GM12878 (cell line): ENCODE measurements at regions not wholly inside any gene's neighbourhood (a gene's known extent, or its start where the extent isn't known, plus 50 kb on each side); places are given as distances from the start of the nearest gene placed in this dataset.

Experiments
- ATAC-seq: fragments of 200-7000 bp; cut with Tn5 transposase; 3 replicates; pipeline ENCODE4 v1.9.1; 2020; ENCODE audit warnings: mild to moderate bottlenecking, moderate library complexity
- BruUV-seq: library from RNA; stranded (reverse); fragments of 400-500 nt; replicated peaks from 2 replicates; lab custom pipeline; 2021; lab: Mats Ljungman, UMichigan
- CTCF ChIA-PET: fragments of 300-600 bp; sonication (Branson Sonifier 250); formaldehyde crosslinking; extraction: SDS; loops from one replicate; lab custom pipeline; 2021; ENCODE audit warnings: inconsistent platforms; lab: Yijun Ruan, JAX
- POLR2A ChIA-PET: fragments of 350-600 bp; formaldehyde crosslinking; extraction: SDS; loops from one replicate; lab custom pipeline; 2021; ENCODE audit warnings: inconsistent platforms; lab: Charles Lee
- RAD21 ChIA-PET: fragments of 300-600 bp; sonication (Branson Sonifier 250); formaldehyde crosslinking; loops from one replicate; lab custom pipeline; 2023; ENCODE audit warnings: antibody characterized with exemption; ENCODE audit not compliant: unreplicated experiment; lab: Charles Lee
- SMC1A ChIA-PET: fragments of 300-600 bp; sonication (Branson Sonifier 250); formaldehyde crosslinking; loops from one replicate; lab custom pipeline; 2023; ENCODE audit not compliant: unreplicated experiment, uncharacterized antibody; lab: Charles Lee
- DNase-seq: peaks from one replicate; pipeline ENCODE4 v3.0.0-alpha.2; 2011; ENCODE audit warnings: low read depth, low spot score
- FAIRE-seq: peaks from 3 replicates; lab custom pipeline; 2011; peaks lifted over from hg19 to GRCh38; lab: Jason Lieb, UNC
- H2AFZ ChIP-seq: 2 replicates; pipeline ENCODE4 v1.6.0; 2011; ENCODE audit warnings: low read depth, low read length, control low read depth; ENCODE audit not compliant: control insufficient read depth
- H3K27ac ChIP-seq: 2 replicates; pipeline ENCODE4 v1.5.1; 2011; ENCODE audit warnings: control low read depth; ENCODE audit not compliant: control insufficient read depth, insufficient read depth
- H3K27me3 ChIP-seq, 2 experiments: replicated peaks in 1 of 2; 2 replicates each; pipeline versions ENCODE4 v1.6.0 to v1.6.1; 2011; ENCODE audit warnings: low read length in 1 of 2; ENCODE audit not compliant: control insufficient read depth in 2 of 2, insufficient read depth in 2 of 2
- H3K36me3 ChIP-seq, 2 experiments: 2 replicates each; pipeline ENCODE4 v1.5.1; 2011; ENCODE audit warnings: low read length in 1 of 2; ENCODE audit not compliant: control insufficient read depth in 2 of 2, insufficient read depth in 2 of 2
- H3K4me1 ChIP-seq: 2 replicates; pipeline ENCODE4 v1.6.1; 2011; ENCODE audit warnings: mild to moderate bottlenecking, low read length, moderate library complexity, mixed read lengths; ENCODE audit not compliant: control insufficient read depth, insufficient read depth
- H3K4me2 ChIP-seq: 2 replicates; pipeline ENCODE4 v1.6.0; 2011; ENCODE audit warnings: control low read depth; ENCODE audit not compliant: control insufficient read depth, insufficient read depth
- H3K4me3 ChIP-seq: fragments of 200-600 bp; sonication (generic); 2 replicates; pipeline ENCODE4 v1.5.1; 2016
- H3K79me2 ChIP-seq: 2 replicates; pipeline ENCODE4 v1.6.0; 2011; ENCODE audit warnings: low read length; ENCODE audit not compliant: control insufficient read depth, insufficient read depth
- H3K9ac ChIP-seq: 2 replicates; pipeline ENCODE4 v1.8.0; 2011; ENCODE audit warnings: low read length, control low read depth, mixed read lengths; ENCODE audit not compliant: control insufficient read depth, insufficient read depth
- H3K9me3 ChIP-seq: replicated peaks from 3 replicates; pipeline ENCODE4 v1.5.1; 2011; ENCODE audit warnings: mild to moderate bottlenecking, low read length; ENCODE audit not compliant: control insufficient read depth, insufficient read depth
- H4K20me1 ChIP-seq: 2 replicates; pipeline ENCODE4 v1.6.0; 2011; ENCODE audit not compliant: control insufficient read depth, insufficient read depth
- CHD4 ChIP-seq: fragments of 200-600 bp; sonication (generic); IDR thresholded peaks from 2 replicates; pipeline ENCODE4 v1.6.1; 2016; ENCODE audit warnings: mild to moderate bottlenecking
- EED ChIP-seq: sonication (generic); IDR thresholded peaks from 2 replicates; pipeline ENCODE4 v1.6.1; 2016; ENCODE audit warnings: antibody characterized with exemption, low read depth
- JUNB ChIP-seq: IDR thresholded peaks from 2 replicates; pipeline ENCODE4 v1.6.1; 2016; ENCODE audit warnings: antibody characterized with exemption, mild to moderate bottlenecking
- KAT2A ChIP-seq: conservative IDR thresholded peaks from 2 replicates; pipeline ENCODE4 v1.6.1; 2011; ENCODE audit warnings: low read depth, low read length; ENCODE audit not compliant: control insufficient read depth
- NKRF ChIP-seq: fragments of 450-650 bp; conservative IDR thresholded peaks from 2 replicates; pipeline ENCODE4 v1.6.1; 2017; ENCODE audit warnings: mild to moderate bottlenecking, moderate library complexity
- POU2F2 ChIP-seq: IDR thresholded peaks from 3 replicates; pipeline ENCODE4 v1.6.1; 2011; ENCODE audit warnings: low read depth, mild to moderate bottlenecking, low read length, borderline replicate concordance
- RELB ChIP-seq: fragments of 450-650 bp; IDR thresholded peaks from 2 replicates; pipeline ENCODE4 v1.6.1; 2017; ENCODE audit warnings: low read depth, mild to moderate bottlenecking, moderate library complexity
- SREBF2 ChIP-seq: IDR thresholded peaks from 2 replicates; pipeline ENCODE4 v1.6.1; 2012; ENCODE audit warnings: mild to moderate bottlenecking, low read length
- SRF ChIP-seq, 2 experiments: IDR thresholded peaks; 2 replicates each; pipeline ENCODE4 v1.6.1; 2011; ENCODE audit warnings: low read depth in 2 of 2, low read length in 2 of 2, mild to moderate bottlenecking in 1 of 2, moderate library complexity in 1 of 2
- STAT3 ChIP-seq: IDR thresholded peaks from 2 replicates; pipeline ENCODE4 v1.6.1; 2011; ENCODE audit warnings: low read depth, low read length, improper control_type of control experiment
- ZNF207 ChIP-seq: fragments of 450-650 bp; IDR thresholded peaks from 2 replicates; pipeline ENCODE4 v1.6.1; 2014; ENCODE audit warnings: antibody characterized with exemption, mild to moderate bottlenecking, borderline replicate concordance
- WGBS: methylation state at CpG from one replicate; pipeline ENCODE4 v1.1.6; 2016; ENCODE audit warnings: low lambda C conversion rate; ENCODE audit not compliant: insufficient replicate concordance, insufficient coverage; ENCODE audit errors: missing lambda C conversion rate; 5-methylcytosine and 5-hydroxymethylcytosine counted together
- in situ Hi-C: fragments of 300-500 bp; cut with MboI; formaldehyde crosslinking; loops from 9 replicates; pipeline ENCODE4 v1.14.3; 2018; ENCODE audit warnings: mixed read lengths
- intact Hi-C: fragments of 100-400 bp; cut with micrococcal nuclease; formaldehyde crosslinking; loops from one replicate; pipeline ENCODE4 v1.14.2; 2022; ENCODE audit not compliant: unreplicated experiment

- H3K36me3 ChIP-seq, result no peaks in the 10 kb centered on the region
- no peaks in the 10 kb centered on the region for H3K27me3 ChIP-seq
- no peak overlapping the region for H2AFZ ChIP-seq
- DNase-seq, result no peak
- ChIA-PET POLR2A (no interaction called here), RAD21 (interaction anchor here (0.6 kb wide), 1 partner anchor 199 kb away, joined by 3 read pairs; no protein-coding TSS in a partner anchor), CTCF (no interaction called here), SMC1A (interaction anchor here (1.4 kb wide), 1 partner anchor 95 kb away, joined by 3 read pairs; no protein-coding TSS in a partner anchor)
- no peak overlapping the region for H3K4me3 ChIP-seq
- H3K4me2 ChIP-seq, result no peak overlapping the region
- H3K27ac ChIP-seq, result no peak overlapping the region
- TF ChIP-seq SREBF2, result no peak
- no peak for TF ChIP-seq POU2F2
- no peak for TF ChIP-seq RELB
- TF ChIP-seq CHD4, result no peak
- no peak for TF ChIP-seq NKRF
- no peak for TF ChIP-seq STAT3
- no peak for TF ChIP-seq KAT2A
- TF ChIP-seq SRF (IDR thresholded peaks at IDR 0.05; ENCODE audit: low read depth in 2 of 2, low read length in 2 of 2), result no peak
- TF ChIP-seq EED, result no peak
- TF ChIP-seq JUNB, result no peak
- TF ChIP-seq ZNF207, result no peak
- FAIRE-seq, result no peak
- no peak overlapping the region for H3K9ac ChIP-seq
- 69% methylated on average over 15 of the region's 16 CpGs for WGBS
- peaks cover 10% of the 10 kb centered on the region for H3K4me1 ChIP-seq
- intact Hi-C loops (loop anchor here (5.0 to 10.0 kb wide), 2 partner anchors 72 to 95 kb away; no protein-coding TSS in a partner anchor), in situ Hi-C loops (no loop called here)
- H3K79me2 ChIP-seq, result no peaks in the 10 kb centered on the region
- no TSS peak for BruUV-seq
- no peaks in the 10 kb centered on the region; the same call in 2 of the 3 replicates for H3K9me3 ChIP-seq
- H4K20me1 ChIP-seq, result no peaks in the 10 kb centered on the region
- no peak for ATAC-seq
These were observed 130.0 kb upstream of the PTPN1 start for GRCh38 chr20:50379991-50380696.
